SHP77 treated with DMSO at 0.1 percent for 48 hours (cell line): ENCODE measurements at regions not wholly inside any gene's neighbourhood (a gene's known extent, or its start where the extent isn't known, plus 50 kb on each side); places are given as distances from the start of the nearest gene placed in this dataset.
"Not testable (repeated sequence)": the region's sequence is repeated elsewhere in the genome, so short reads cannot be mapped to it uniquely, and the experiment has no call there.

Experiments
- DNase-seq: peaks from one replicate; lab custom pipeline; 2025; lab: John Stamatoyannopoulos, UW

DNA sequence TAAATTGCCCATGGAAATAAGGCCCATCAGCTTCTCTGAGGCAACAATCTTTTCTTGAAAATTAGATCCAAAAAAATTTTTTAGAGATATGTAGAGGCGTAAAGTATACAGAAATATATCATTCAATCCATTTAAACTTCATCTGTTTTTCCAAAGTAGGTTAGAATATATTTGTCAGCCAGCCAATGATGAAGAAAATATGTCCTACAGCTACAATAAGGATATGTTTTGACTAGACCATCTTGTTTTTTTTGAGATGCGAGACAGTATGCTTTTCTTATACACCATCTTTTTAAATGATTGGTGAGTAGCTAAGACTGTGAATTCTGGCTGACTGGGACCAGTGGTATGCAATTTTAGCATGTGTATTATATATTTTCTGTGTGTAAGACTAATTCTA is 630.4 kb upstream of the CNTN5 start:
- no peak for DNase-seq

DNA sequence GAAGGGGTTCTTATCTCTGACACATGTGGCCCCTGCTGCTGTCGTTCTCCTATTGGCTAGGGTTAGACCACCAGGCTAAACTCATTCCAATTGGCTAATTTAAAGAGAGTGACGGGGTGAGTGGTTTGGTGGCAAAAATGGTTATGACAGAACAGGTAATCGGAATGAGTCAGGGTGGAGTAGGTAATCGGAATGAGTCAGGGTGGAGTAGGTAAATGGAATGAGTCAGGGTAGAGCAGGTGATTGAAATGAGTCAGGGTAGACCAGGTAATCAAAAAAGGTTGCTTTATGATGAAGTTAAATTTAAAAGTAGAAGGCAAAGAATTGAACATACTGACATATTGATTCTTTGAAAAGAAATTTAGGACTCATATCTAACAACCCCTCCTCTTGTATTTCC is 626.2 kb upstream of the CNTN5 start:
- not testable (repeated sequence) for DNase-seq

DNA sequence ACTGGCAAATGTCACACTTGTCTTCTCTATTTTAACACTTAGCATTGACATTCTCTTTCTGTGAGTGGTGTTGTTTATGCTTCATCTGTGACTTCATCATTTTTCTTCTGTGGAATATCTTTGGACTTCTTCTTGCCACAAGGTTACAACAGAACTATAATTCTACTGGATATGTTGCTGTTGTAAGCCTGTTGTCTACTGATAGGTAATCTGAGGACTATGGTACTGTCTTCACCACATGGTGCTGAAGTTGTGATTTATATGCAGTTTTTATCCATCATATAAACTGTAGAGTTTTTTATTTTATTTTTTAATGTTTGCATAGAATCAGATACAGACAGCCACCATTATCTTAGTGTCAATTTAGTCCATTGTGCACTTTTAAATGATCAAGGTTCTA is 622.2 kb upstream of the CNTN5 start:
- DNase-seq = no peak

DNA sequence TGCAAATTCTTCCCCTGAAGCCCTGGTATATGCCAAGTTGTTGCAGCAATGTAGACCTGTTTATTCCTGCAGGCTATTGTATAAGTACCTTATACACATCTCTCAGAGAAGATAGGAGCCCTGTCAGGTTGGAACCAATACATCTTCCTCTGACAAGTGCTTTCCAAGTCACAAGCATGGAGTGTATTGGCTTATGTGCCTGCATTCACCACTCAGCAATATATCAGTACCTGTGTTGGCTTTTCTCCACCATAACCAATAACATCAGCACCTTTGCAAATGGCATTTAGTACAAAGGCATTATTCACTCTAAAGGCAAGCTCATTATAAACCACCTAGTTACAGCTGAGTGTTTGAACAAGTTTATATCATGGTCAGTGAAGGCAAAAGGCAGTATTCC is 611.7 kb upstream of the CNTN5 start:
- no peak for DNase-seq

- DNase-seq = no peak
Observed at GRCh38 chr11:98411777-98412176, 609.0 kb upstream of the CNTN5 start.

DNA sequence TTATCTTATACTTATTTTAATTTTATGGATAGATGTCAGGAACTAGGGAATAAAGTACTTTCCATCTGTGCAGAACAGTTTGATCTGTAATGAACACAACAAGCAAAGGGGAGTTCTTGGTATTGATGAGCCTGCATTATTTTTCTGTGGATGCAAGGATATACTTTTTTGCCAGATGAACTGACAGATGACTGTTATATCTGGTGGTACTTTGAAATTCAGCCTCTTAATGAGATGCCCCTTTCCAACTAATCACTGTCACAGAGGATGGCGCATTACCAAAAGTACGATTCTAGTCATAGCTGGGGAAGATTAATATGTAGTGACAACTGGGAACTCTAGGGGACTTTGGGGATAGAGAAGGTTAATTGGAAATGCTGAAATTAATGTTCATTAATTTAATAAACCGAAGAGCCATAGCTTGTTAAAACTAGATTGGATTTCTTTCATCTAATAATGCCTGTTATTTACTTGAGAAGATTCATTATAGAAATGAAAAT is 603.4 kb upstream of the CNTN5 start:
- no peak for DNase-seq

DNA sequence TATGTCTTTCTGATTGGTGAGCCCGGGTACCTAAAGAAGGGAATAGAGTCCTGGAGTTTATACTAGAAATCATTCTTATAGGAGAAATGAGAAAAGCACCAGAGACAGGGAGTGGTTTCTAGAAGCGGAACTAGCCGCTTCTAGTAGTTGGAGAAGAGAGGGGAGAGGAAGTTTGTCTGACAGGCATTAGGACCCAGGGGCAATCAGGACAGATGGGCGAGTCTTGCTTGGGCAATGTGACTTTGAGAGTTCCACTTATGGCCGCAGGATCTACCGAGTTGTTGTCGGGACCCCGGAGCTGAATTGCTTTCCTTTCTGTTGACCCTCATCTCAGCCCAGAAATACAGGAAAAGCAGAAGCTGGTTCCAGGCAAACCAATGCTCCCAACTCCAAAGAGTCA is 596.8 kb upstream of the CNTN5 start:
- no peak for DNase-seq

- not testable (repeated sequence) for DNase-seq
Observed at GRCh38 chr11:98424773-98425172, 596.0 kb upstream of the CNTN5 start.

DNA sequence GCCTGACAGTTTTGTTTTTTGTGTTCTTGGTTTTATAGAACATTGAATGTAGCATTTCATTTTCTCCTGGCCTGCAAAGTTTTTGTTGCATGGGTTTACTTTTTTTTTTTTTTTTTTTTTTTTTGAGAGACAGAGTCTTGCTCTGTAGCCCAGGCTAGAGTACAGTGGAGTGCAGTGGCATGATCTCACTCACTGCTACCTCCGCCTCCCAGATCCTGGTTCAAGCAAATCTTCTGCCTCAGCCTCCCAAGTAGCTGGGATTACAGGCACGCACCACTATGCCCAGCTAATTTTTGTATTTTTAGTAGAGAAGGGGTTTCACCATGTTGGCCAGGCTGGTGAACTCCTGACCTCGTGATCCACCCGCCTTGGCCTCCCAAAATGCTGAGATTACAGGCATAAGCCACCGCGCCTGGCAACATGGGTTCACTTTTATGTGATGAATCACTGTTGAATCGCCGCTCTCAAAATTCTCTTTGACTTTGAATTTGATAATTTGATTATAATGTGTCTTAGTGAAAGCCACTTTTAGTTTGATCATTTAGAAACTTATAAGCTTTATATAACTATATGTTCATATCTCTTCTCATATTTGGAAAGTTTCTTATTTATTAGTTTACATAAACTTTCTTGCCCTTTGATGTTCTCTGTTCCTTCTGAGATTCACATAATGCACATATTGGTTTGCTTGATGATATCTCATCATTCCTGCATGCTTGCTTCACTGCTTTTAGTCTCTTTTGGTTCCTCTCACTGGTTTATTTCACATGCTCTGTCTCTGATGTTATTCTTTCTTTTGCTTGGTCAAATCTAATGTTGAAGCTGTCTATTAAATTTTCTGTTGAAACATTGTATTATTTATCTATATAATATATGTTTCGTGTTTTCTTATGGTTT is 589.0 kb upstream of the CNTN5 start:
- no peak for DNase-seq

DNA sequence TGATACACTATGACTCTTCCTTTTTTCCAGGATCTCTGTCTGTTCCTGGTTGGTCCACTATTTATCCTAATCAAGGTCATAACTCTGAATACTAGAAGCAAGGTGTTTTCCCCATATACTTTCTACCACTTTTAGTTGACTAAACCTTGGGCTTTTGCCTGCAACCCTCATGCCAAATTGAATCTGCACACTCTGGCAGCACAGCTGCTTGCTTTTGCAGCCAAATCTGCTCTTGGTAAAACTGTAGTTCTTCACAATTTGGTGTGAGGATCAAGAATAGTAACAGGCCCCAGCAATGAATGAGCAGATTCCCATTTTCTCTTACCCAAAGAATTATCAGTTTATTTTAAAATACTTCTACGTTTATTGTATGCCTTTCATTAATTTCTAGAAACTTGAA is 586.5 kb upstream of the CNTN5 start:
- DNase-seq = no peak

DNA sequence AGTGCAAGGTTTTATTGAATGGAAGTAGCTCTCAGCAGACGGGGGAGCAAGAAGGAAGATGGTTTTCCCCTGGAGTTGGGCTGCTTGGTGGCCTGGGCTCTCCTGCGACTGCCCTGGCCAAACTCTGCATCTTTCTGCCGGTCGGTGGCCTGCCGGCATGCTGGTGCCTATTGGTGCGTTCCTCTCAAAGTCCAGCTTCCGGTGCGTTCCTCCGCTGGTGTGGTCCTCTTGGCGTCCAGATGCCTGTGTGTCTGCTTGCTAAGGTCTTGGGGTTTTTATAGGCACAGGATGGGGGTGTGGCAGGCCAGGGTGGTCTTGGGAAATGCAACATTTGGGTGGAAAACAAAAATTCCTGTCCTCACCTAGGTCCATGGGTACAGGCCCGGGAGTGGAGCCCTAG is 567.4 kb upstream of the CNTN5 start:
- DNase-seq = no peak

DNA sequence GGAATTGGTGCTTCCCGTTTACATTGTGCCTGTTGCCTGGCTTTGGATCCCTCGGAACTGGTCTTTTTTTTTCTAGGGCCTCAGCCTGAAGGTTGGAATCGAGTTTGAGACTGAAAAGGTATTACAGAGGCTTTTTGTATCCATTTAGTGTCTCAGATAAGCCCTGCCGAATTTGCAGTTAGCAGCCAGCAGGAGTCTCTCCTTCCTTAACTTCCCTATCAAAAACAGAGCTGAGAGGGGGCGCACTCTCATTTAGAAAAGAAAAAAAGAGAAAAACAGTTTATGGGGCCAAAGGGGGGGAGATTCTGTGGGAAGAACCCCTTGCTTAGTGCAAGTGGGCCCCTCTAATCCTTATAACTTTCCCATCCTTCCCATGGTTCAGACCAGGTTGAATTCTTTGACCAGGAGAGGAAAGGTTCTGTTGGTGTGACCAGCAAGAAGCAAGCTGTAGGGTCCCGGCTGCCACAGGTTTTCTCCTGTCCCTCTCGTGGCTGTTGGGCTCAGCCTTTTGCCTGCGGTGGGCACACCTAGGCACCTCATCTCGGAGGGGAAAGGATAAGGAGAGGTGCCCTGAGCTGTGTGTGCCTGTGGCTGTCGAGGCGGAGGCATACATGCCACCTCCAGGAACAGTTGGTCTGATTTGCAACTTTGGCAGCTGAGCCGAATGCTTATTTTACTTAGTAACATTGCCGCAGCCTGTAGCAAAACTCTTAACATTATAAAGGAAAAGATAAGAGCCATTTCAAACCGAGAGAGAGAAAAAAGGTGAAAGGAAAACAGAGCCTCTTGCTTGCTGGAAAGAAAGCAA is 565.0 kb upstream of the CNTN5 start:
- no peak for DNase-seq

DNA sequence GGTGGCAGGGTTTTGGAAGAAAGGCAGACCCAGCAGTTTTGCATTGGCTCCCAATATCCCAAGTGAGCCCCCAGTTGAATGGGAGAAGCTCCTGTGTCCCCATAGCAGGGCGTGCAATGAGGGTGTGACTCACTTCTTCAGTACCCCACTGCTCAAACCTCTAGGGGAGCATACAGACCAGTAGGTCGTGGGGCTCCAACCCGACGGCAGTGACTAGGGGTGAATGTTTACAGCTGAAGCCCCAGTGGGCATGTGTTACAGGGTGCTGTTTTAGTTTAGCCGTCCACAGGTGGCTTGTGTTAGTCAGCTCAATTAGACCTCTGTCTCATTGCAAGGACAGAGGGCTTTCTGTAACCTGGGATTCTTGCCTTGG is 564.5 kb upstream of the CNTN5 start:
- no peak for DNase-seq

- DNase-seq = no peak
Observed at GRCh38 chr11:98495016-98495415, 525.7 kb upstream of the CNTN5 start.

- DNase-seq = no peak
Observed at GRCh38 chr11:98495601-98496000, 525.1 kb upstream of the CNTN5 start.

DNA sequence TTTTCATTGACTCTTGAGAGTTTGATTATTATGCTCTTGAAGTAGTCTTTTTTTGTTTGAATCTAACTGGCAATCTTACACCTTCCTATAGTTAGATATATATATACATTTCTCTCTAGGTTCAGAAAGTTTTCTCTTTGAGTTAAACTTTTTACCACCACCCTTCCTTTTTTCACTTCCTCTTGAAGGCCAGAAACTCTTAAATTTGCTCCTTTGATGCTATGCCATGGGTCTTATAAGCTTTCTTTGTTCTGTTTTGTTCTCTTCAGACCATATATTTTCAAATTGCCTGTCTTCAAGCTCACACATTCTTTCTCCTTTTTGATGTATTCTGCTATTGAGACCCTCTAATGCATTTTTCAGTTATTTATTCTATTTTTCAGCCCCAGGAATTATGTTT is 513.5 kb upstream of the CNTN5 start:
- DNase-seq = no peak

DNA sequence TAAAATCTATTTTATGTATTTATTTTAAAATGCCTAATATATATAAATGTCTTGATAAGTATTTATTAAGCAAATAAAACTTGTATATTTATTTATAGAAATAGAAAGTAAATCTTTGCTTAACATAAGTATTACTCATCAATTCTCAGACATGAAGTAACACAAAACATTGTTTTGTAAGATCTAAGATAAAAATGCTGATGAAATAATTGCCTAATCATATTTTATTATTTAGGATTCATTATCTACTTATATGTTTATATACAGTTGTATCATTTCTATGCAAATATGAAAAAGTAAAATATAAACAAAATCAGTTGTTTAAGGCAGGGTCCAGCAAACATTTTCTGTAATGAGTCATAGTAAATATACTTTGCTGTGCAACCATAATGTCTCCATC is 507.8 kb upstream of the CNTN5 start:
- DNase-seq = no peak

GRCh38 chr11:98531576-98531975 is 489.2 kb upstream of the CNTN5 start:
- no peak for DNase-seq

DNA sequence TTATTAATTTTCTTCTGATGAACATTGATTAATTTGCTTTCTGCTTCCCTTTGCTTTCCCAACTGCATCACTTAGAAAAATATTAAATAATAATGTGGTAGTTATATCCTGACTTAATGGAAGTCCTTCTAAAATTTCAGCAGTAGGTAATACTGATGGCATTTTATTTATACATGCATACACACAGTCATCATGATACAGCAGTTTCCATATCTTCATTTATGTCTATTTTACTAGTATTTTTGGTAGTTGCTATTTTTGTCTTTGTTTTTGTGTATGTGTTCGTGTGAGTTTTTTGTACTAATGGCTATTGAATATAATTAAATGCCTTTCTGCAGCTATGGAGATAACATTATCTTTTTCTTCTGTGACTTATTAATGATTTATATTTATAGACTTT is 484.7 kb upstream of the CNTN5 start:
- no peak for DNase-seq

GRCh38 chr11:98538358-98538757 is 482.4 kb upstream of the CNTN5 start:
- not testable (repeated sequence) for DNase-seq

DNA sequence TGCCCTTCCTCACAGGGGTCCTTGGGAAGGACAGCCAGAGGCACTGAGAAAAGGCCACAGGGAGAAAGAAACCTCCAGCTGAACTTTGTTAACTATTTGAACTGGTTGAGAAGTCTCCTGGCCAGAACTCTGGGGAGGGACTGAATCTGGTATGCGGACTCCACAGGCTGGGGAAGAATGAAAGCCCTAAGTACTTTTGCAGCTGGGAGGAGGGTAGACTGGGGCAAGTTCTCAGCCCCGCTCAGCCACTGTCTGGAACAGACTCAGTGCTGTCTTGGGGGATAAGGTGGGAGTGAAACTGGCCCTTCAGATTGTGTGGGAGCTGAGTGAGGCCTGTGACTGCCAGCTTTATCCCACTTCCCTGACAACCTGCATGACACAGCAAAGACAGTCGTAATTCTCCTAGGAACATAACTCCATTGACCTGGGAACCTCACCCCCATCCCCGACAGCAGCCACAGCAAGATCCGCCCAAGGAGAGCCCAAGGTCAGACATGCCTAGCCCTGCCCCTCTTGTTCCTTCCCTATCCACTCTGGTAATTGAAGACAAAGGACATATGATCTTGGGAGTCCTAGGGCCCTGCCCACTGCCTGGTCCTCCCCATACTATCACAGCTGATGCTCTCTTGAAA is 475.1 kb upstream of the CNTN5 start:
- DNase-seq = no peak

DNA sequence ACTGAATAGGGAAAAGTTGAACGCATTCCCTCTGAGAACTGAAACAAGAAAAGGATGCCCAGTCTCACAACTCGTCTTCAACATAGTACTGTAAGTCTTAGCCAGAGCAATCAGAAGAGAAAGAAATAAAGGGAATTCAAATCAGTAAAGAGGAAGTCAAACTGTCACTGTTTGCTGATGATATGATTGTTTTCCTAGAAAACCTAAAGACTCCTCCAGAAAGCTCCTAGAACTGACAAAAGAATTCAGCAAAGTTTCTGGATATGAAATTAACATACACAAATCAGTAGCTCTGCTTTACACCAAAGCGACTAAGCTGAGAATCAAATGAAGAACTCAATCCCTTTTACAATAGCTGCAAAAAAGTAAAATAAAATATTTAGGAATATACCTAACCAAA is 471.2 kb upstream of the CNTN5 start:
- no peak for DNase-seq

DNA sequence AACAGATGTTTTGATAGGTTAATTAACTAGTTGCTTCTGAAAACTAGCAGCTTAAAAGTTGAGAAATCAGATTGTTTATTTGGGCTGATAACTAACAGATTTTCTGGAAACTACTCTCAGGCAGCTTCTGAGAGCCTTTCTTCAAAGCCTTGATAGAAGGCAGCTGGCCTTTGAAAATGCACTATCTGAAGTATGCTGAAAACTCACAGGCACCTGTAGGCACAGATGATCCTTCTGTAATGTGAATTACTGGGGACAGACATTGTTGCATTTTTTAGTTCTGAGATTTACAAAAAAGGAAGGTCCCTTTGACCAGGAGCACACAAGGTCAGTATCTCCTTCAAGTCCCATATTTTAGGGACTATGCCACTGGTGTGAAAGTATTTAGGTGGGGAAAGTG is 460.8 kb upstream of the CNTN5 start:
- DNase-seq = no peak
